ENCODE measurements at regions not wholly inside any gene's neighbourhood (a gene's known extent, or its start where the extent isn't known, plus 50 kb on each side); places are given as distances from the start of the nearest gene placed in this dataset.

DNA sequence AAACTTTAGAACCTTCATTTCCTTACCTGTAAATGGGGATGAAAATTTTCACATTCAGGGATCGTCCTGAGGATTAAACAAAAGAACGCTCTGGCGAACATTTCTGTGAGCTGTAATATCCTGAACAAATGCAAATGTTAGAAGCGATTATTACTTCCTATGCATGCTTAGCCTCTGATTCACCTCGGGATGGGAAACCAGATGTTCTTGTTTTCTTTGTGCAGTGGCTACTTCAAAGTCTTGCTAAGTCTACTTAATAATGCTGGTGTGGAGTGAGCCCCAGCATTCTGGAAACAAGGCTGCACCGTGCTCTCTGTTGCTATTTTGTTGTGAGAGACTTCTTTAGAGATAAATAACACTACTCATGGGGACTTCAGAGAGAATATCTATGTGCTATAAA is 119.1 kb upstream of the PELI1 start:
- no peaks in the 10 kb centered on the region for H3K27me3 ChIP-seq (ENCODE audit: control insufficient read depth, insufficient read depth, low read length)
- ChIA-PET CTCF (interaction anchor here (1.0 kb wide), 1 partner anchor 68 kb away, joined by 3 read pairs; no protein-coding TSS in a partner anchor), POLR2A (interaction anchor here (0.6 kb wide), 1 partner anchor 32 kb away, joined by 3 read pairs; no protein-coding TSS in a partner anchor)
- TF ChIP-seq, protein P1, sequence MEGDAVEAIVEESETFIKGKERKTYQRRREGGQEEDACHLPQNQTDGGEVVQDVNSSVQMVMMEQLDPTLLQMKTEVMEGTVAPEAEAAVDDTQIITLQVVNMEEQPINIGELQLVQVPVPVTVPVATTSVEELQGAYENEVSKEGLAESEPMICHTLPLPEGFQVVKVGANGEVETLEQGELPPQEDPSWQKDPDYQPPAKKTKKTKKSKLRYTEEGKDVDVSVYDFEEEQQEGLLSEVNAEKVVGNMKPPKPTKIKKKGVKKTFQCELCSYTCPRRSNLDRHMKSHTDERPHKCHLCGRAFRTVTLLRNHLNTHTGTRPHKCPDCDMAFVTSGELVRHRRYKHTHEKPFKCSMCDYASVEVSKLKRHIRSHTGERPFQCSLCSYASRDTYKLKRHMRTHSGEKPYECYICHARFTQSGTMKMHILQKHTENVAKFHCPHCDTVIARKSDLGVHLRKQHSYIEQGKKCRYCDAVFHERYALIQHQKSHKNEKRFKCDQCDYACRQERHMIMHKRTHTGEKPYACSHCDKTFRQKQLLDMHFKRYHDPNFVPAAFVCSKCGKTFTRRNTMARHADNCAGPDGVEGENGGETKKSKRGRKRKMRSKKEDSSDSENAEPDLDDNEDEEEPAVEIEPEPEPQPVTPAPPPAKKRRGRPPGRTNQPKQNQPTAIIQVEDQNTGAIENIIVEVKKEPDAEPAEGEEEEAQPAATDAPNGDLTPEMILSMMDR (IDR thresholded peaks at IDR 0.05; ENCODE audit: insufficient read depth, low read depth, low read length) = no peak
- H3K4me3 ChIP-seq (ENCODE audit: low read depth, low read length) = no peak overlapping the region
- no peaks in the 10 kb centered on the region for H3K36me3 ChIP-seq (ENCODE audit: control insufficient read depth, insufficient read depth, low read length)
- DNase-seq (ENCODE audit: low read depth) = peak; percentile 78

DNA sequence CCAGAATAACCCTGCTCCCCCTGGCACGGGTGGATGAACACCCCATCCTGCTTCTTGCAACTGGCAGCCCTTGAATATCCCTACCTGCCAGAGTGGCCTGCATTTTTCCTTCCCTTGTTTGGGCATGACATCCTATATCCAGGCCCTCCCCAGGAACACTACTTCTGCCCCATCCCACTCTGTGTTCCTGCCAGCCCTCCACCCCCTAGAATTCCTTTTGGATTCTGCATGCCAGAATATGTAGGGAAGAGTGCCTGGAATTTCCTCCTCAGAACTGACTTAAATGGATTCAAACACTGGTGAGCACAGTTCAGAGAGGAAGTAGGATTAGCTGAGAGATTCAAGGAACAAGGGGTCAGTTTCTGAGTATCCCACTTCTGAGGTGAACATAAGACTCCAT is 123.5 kb upstream of the PELI1 start:
- DNase-seq (ENCODE audit: low read depth) = no peak
- no peaks in the 10 kb centered on the region for H3K27me3 ChIP-seq (ENCODE audit: control insufficient read depth, insufficient read depth, low read length)
- no peaks in the 10 kb centered on the region for H3K36me3 ChIP-seq (ENCODE audit: control insufficient read depth, insufficient read depth, low read length)
- no peak overlapping the region for H3K4me3 ChIP-seq (ENCODE audit: low read depth, low read length)
- ChIA-PET CTCF (interaction anchor here (0.6 to 1.5 kb wide), 5 partner anchors 13 to 199 kb away, joined by 3 to 5 read pairs (median 3); no protein-coding TSS in a partner anchor), POLR2A (no interaction called here)
- TF ChIP-seq, protein P1 (IDR thresholded peaks at IDR 0.05; ENCODE audit: insufficient read depth, low read depth, low read length) = no peak

DNA sequence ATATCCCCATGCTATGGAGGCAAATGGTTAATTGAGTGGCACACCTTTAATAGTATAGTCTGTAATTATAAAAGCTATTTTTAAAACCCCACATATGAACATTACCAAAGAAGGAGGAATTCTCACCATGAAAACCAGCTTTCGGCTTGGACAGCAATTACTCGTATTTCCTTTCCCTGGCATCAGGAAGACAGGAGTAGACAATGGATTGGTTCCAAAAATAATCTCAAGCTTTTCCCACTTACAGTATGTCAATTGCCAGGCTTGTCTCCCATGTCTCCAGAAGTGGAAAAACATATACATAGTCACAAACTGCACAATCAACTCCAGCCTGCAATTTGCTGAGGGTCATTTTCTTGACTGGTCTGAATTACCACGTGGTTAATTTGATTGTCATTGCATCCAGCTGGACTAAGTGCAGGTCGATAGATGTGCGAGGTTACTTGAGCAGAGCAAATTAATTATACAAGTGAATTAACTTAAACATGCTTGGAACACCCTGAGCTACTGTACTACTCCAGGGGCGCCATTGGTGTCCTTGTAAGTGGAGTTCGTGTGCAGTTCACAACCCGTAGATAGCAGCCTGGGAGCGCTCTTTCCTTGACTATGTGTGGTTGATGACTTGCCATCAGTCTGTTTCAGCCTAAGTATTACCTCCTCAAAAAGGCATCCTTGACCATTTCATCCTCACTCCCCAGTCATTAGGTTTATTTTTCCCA is 124.3 kb upstream of the PELI1 start:
- ChIA-PET POLR2A (interaction anchor here (0.6 kb wide), 1 partner anchor 250 kb away, joined by 9 read pairs; no protein-coding TSS in a partner anchor), CTCF (interaction anchor here (0.6 to 1.6 kb wide), 5 partner anchors 12 to 198 kb away, joined by 3 to 4 read pairs (median 3); no protein-coding TSS in a partner anchor)
- Histone ChIP-seq H3K27me3 (ENCODE audit: control insufficient read depth, insufficient read depth, low read length) (no peaks in the 10 kb centered on the region), H3K36me3 (ENCODE audit: control insufficient read depth, insufficient read depth, low read length) (no peaks in the 10 kb centered on the region), H3K4me3 (ENCODE audit: low read depth, low read length) (no peak overlapping the region)
- DNase-seq (ENCODE audit: low read depth) = no peak
- TF ChIP-seq, protein P1 (IDR thresholded peaks at IDR 0.05; ENCODE audit: insufficient read depth, low read depth, low read length) = no peak

DNA sequence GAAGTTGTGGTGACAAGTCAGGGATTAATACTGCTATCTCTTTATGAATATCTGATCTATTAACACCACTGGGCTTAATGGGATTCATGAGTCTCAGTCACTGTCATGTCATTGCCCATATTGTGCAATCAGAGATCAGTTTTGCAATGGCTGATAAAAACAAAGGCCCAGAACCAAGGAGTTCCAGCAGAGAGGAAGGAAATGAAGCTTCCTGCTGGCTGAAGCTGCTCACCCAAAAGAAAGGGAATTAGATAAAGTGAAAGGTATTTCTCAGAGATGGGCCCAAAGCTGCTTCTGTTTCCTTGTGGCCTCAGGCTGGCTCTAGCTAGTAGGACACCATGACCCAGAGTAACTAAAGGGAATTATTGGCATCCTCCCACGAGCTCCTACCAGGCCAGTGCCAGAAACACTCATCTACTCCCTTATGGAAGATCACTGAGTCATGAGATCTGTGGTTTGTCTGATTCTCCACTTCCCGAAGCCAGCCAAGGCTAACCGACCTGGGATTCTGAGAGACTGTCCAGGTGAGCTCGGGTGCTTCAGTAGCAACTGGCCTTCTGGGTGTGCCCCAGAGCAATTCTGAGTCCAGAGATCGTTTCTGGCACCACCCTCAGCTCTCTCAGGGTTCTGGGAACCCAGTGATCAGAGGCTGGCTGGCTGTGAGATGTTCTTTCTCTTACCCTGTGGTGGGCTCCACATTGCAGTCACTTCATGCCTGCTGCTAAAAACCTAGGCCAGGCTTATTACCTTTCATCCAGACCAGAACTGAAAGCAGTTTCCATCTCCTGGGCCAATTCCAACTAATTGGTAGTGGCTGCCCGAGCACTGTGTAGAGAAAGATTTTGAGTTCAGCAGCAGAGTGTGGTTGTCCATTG is 129.5 kb upstream of the PELI1 start:
- ChIA-PET CTCF (interaction anchor here (0.7 kb wide), 1 partner anchor 38 kb away, joined by 4 read pairs; no protein-coding TSS in a partner anchor), POLR2A (interaction anchor here (0.6 kb wide), 1 partner anchor 97 kb away, joined by 13 read pairs; no protein-coding TSS in a partner anchor)
- Histone ChIP-seq H3K36me3 (ENCODE audit: control insufficient read depth, insufficient read depth, low read length) (no peaks in the 10 kb centered on the region), H3K27me3 (ENCODE audit: control insufficient read depth, insufficient read depth, low read length) (no peaks in the 10 kb centered on the region), H3K4me3 (ENCODE audit: low read depth, low read length) (no peak overlapping the region)
- TF ChIP-seq, protein P1 (IDR thresholded peaks at IDR 0.05; ENCODE audit: insufficient read depth, low read depth, low read length) = no peak
- DNase-seq (ENCODE audit: low read depth) = peak; percentile 80
